MM.1S (cell line): ENCODE measurements at regions not wholly inside any gene's neighbourhood (a gene's known extent, or its start where the extent isn't known, plus 50 kb on each side); places are given as distances from the start of the nearest gene placed in this dataset.

Source experiments
- CTCF ChIP-seq: fragments of 300-600 bp; sonication (generic); IDR thresholded peaks from 2 replicates; pipeline ENCODE4 v1.5.1; 2016; ENCODE audit warnings: antibody characterized with exemption, low read length, mixed read lengths
- EZH2 ChIP-seq: fragments of 300-600 bp; sonication (generic); optimal IDR thresholded peaks from 2 replicates; pipeline ENCODE3; 2017; ENCODE audit warnings: low read depth, mild to moderate bottlenecking, antibody characterized with exemption, low read length, mixed read lengths

- TF ChIP-seq CTCF (no peak), EZH2 (no peak)
Observed at GRCh38 chr10:118102121-118102520, 55.4 kb upstream of the RAB11FIP2 start.
